HG03521 (cell line): ENCODE measurements at regions not wholly inside any gene's neighbourhood (a gene's known extent, or its start where the extent isn't known, plus 50 kb on each side); places are given as distances from the start of the nearest gene placed in this dataset.
"Not testable (repeated sequence)": the region's sequence is repeated elsewhere in the genome, so short reads cannot be mapped to it uniquely, and the experiment has no call there.

Source experiments
- ATAC-seq: cut with Tn5 transposase; IDR thresholded peaks from one replicate; pipeline ENCODE4 v1.9.1; 2021; ENCODE audit warnings: mild to moderate bottlenecking, moderate library complexity; ENCODE audit not compliant: unreplicated experiment

GRCh38 chr12:46522071-46522470 lies 149.5 kb upstream of the SLC38A2 start:
- ATAC-seq, result no peak

- no peak for ATAC-seq
These were observed 148.6 kb upstream of the SLC38A2 start for GRCh38 chr12:46521145-46521544.

GRCh38 chr12:46519407-46519806 lies 146.8 kb upstream of the SLC38A2 start:
- no peak for ATAC-seq

DNA sequence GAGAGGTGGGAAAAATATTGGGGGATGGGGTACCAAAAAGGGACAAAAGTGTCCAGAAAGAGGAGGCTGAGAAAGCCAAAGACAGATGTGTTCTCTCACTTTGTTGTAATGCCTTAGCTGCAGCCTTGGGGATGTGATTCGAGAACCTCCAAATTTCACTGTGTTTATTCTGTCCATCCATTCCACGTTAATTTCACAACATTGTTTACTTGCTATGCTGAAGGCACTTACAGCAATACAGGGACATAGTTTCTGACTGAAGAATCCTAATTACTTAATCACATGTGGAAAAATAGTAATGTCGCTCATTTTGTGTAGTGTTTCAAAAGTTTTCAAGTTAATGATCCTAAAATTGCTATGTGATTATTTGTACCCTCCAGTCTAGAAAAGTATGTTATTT lies 146.2 kb upstream of the SLC38A2 start:
- no peak for ATAC-seq

GRCh38 chr12:46518169-46518568 lies 145.6 kb upstream of the SLC38A2 start:
- no peak for ATAC-seq

- ATAC-seq, result peak; percentile 6
These were observed 145.0 kb upstream of the SLC38A2 start for GRCh38 chr12:46517579-46517962.

- ATAC-seq, result peak; percentile 96
These were observed 144.5 kb upstream of the SLC38A2 start for GRCh38 chr12:46516933-46517578.

GRCh38 chr12:46516238-46516932 lies 143.8 kb upstream of the SLC38A2 start:
- no peak for ATAC-seq

GRCh38 chr12:46515829-46516228 lies 143.3 kb upstream of the SLC38A2 start:
- ATAC-seq, result no peak

DNA sequence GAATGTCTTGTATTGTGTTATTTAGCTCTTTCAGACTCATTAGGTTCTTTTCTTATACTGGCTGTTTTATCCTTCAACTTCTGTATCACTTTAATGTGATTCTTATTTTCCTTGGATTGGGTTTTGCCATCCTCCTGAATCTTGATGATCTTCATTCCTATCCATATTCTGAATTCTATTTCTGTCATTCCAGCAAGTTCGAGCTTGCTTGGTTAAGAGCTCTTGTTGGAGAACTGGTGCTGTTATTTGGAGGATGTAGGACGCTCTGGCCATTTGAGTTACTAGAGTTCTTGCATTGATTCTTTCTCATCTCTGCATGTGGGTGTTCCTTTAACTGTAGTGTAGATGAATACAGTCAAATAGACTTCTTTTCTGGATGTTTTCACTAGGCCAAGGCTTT lies 142.3 kb upstream of the SLC38A2 start:
- ATAC-seq, result no peak

DNA sequence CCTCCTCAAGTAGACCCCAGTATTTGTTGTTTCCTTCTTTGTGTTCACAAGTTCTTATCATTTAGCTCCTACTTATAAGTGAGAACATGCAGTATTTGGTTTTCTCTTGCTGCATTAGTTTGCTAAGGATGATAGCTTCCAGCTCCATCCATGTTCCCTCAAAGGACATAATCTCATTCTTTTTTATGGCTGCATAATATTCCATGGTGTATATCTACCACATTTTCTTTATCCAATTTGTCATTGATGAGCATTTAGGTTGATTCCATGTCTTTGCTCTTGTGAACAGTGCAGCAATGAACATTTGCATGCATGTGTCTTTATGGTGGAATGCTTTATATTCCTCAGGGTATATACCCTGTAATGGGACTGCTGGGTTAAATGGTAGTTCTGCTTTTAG lies 137.7 kb upstream of the SLC38A2 start:
- not testable (repeated sequence) for ATAC-seq

DNA sequence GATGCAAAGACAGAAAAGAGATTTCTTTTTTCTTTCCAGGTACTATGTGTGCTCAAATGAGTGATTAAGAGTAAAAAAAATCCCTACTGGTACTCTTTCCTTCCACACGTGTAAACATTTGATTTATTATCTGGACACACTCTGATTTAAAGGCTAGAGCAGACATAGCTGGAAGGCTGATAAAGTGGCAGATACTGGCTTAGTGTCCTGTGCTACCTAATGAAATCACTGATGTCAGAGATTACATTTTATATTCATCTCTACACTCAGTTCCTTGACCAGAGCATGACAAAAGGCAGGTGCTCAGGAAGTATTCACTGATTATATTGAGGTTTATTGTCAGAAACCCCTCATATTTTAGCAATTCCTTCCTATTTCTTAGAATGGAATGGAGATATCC lies 136.6 kb upstream of the SLC38A2 start:
- ATAC-seq, result no peak

GRCh38 chr12:46508651-46509050 lies 136.1 kb upstream of the SLC38A2 start:
- ATAC-seq, result no peak

GRCh38 chr12:46507766-46508165 lies 135.2 kb upstream of the SLC38A2 start:
- ATAC-seq, result no peak

DNA sequence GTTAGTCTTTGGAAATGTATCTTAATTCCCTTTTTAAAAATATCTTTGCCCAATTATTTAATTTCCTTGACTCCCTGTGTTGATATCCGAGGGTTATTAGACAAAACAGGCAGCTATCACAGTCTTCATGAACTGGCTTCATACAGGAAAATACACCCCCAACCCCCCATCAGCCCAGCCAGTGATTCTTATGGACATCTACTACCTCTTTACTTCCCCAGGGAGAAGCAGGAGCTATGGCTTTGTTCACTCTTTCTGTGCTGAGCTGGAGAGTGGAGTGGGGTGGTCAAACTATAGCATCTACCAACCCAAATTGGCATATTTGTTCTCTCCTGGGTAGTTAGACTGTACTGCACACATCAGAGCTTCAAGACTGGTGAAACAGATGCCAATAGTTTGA lies 134.4 kb upstream of the SLC38A2 start:
- ATAC-seq, result no peak

GRCh38 chr12:46506198-46506597 lies 133.6 kb upstream of the SLC38A2 start:
- ATAC-seq, result no peak

DNA sequence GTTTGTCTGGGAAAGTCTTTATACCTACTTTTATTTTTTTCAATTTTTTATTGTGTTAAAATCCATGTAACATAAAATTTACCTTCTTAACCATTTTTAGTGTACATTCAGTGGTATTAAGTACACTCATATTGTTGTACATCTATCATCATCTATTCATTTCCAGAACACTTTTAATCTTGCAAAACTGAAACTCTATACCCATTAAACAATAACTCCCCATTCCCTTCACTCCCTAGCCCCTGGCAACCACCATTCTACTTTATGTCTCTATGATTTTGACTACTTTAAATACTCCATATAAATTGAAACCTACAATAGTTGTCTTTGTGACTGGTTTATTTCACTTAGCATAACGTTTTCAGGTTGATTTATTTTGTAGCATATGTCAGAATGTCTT lies 131.9 kb upstream of the SLC38A2 start:
- ATAC-seq, result no peak

- ATAC-seq, result no peak
These were observed 131.1 kb upstream of the SLC38A2 start for GRCh38 chr12:46503637-46504175.

GRCh38 chr12:46500673-46501072 lies 128.1 kb upstream of the SLC38A2 start:
- ATAC-seq, result no peak

GRCh38 chr12:46499901-46500300 lies 127.3 kb upstream of the SLC38A2 start:
- peak; percentile 91 for ATAC-seq

DNA sequence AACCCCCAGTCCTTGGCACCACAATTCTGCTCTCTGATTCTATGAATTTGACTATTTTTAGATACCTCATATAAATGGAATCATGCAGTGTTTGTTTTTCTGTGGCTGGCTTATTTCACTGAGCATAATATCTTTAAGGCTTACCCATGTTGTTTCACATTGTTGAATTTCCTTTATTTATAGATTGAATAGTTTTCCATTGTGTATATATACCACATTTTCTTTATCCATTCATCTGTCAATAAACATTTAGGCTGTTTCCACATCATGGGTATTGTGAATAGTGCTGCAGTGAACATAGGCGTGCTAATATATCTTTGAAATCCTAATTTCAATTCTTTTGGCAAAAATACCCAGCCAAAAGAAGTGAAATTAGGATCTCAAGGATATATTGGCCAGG lies 126.7 kb upstream of the SLC38A2 start:
- no peak for ATAC-seq

DNA sequence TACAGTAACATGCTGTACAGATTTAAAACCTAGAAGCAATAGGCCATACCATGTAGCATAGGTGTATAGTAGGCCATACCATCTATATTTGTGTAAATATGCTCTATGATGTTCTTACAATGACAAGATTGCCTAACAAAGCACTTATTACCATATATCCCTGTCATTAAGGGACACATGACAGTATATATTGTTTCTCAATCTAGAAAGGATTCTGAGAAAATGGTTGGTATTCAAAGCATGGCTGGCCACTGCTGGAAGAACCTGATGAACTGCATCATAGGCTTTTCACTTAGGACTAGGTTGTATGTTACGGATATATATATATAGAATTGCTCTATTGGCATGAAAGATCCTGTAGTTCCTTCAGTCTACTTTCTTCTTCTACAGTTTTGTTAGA lies 125.2 kb upstream of the SLC38A2 start:
- no peak for ATAC-seq

DNA sequence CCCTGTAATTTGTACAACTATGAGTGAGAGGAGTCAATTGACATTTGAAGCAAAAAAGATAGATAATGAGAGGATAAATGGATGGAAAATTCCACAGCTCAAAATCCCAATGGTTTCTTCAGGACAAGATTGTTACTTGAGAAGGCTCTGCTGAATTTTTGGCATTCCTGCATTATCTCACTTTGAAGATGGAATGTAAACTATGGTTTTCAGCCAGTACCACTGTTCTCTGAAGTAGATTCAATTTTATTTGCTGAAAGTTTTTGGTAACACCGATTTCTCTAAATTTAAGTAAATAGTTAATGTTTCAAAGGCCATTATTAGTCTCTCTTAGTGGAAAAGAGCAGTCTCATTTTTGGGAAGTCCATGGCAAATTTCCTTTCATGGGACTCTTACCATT lies 121.9 kb upstream of the SLC38A2 start:
- ATAC-seq, result no peak
